Smooth muscle cell (in vitro differentiated cells): ENCODE measurements at regions not wholly inside any gene's neighbourhood (a gene's known extent, or its start where the extent isn't known, plus 50 kb on each side); places are given as distances from the start of the nearest gene placed in this dataset.

Experiments used
- DNase-seq: peaks from one replicate; lab custom pipeline; 2025; ENCODE audit not compliant: unreplicated experiment; lab: John Stamatoyannopoulos, UW
- H2AFZ ChIP-seq: fragments of 200-600 bp; sonication (generic); 2 replicates; pipeline ENCODE4 v1.6.0; 2016; ENCODE audit warnings: antibody characterized with exemption, low read depth, mild to moderate bottlenecking
- H3F3A ChIP-seq: fragments of 200-600 bp; sonication (generic); 2 replicates; pipeline ENCODE4 v1.6.0; 2017; ENCODE audit warnings: antibody characterized with exemption, low read depth
- H3K27ac ChIP-seq: fragments of 200-600 bp; sonication (generic); 2 replicates; pipeline ENCODE4 v1.5.1; 2016; ENCODE audit warnings: low read depth, mild to moderate bottlenecking
- H3K27me3 ChIP-seq: fragments of 200-600 bp; sonication (generic); 2 replicates; pipeline ENCODE4 v1.6.1; 2016; ENCODE audit warnings: low read depth, mild to moderate bottlenecking
- H3K36me3 ChIP-seq: fragments of 200-600 bp; sonication (generic); 2 replicates; pipeline ENCODE4 v1.5.1; 2016; ENCODE audit warnings: low read depth
- H3K4me1 ChIP-seq: fragments of 200-600 bp; sonication (generic); 2 replicates; pipeline ENCODE4 v1.5.1; 2016; ENCODE audit warnings: low read depth
- H3K4me2 ChIP-seq: fragments of 200-600 bp; sonication (generic); 2 replicates; pipeline ENCODE4 v1.6.0; 2016; ENCODE audit warnings: mild to moderate bottlenecking
- H3K4me3 ChIP-seq: fragments of 200-600 bp; sonication (generic); 2 replicates; pipeline ENCODE4 v1.5.1; 2016; ENCODE audit warnings: mild to moderate bottlenecking
- H3K79me2 ChIP-seq: fragments of 200-600 bp; sonication (generic); 2 replicates; pipeline ENCODE4 v1.6.0; 2016; ENCODE audit warnings: low read depth, mild to moderate bottlenecking
- H3K9ac ChIP-seq: fragments of 200-600 bp; sonication (generic); 2 replicates; pipeline ENCODE4 v1.6.0; 2016; ENCODE audit warnings: low read depth
- H3K9me3 ChIP-seq: fragments of 200-600 bp; sonication (generic); replicated peaks from 2 replicates; pipeline ENCODE4 v1.5.1; 2016; ENCODE audit warnings: low read depth
- H4K20me1 ChIP-seq: fragments of 200-600 bp; sonication (generic); 2 replicates; pipeline ENCODE4 v1.6.0; 2016; ENCODE audit warnings: low read depth
- WGBS: methylation state at CpG from one replicate; pipeline ENCODE4 v1.1.7; 2016; ENCODE audit warnings: low lambda C conversion rate; 5-methylcytosine and 5-hydroxymethylcytosine counted together
- TF ChIP-seq, protein P1 (sequence below): fragments of 200-600 bp; sonication (generic); IDR thresholded peaks from 2 replicates; pipeline ENCODE4 v1.5.1; 2017; ENCODE audit warnings: borderline replicate concordance, mild to moderate bottlenecking, antibody characterized with exemption; ENCODE audit not compliant: insufficient read depth, poor library complexity, severe bottlenecking

DNA sequence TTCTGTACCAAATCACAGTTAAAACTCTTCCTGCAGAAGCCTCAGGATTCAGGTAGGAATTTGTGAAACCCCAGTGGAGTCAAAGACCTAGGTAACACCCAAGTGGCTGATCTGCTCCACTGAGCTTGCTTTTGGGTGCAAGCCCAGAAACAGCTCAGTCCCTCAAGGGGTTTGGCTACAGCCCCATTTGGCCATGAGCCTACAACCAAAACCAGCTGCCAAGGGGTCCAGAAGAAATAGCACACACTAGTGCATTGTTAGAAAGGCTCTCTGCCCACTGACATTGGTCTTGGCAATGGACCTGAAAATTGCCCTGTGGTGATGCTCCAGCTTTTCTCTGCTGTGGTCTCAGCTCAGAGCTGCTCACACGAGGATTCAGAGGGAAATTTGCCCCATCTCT lies 577.4 kb upstream of the INTU start:
- DNase-seq: no peak
- WGBS: 90% methylated on average over 1 of the region's 1 CpG
- no peak overlapping the region for H2AFZ ChIP-seq

GRCh38 chr4:127069675-127070074 lies 563.1 kb upstream of the INTU start:
- H3K4me2 ChIP-seq: no peak overlapping the region
- TF ChIP-seq, protein P1, sequence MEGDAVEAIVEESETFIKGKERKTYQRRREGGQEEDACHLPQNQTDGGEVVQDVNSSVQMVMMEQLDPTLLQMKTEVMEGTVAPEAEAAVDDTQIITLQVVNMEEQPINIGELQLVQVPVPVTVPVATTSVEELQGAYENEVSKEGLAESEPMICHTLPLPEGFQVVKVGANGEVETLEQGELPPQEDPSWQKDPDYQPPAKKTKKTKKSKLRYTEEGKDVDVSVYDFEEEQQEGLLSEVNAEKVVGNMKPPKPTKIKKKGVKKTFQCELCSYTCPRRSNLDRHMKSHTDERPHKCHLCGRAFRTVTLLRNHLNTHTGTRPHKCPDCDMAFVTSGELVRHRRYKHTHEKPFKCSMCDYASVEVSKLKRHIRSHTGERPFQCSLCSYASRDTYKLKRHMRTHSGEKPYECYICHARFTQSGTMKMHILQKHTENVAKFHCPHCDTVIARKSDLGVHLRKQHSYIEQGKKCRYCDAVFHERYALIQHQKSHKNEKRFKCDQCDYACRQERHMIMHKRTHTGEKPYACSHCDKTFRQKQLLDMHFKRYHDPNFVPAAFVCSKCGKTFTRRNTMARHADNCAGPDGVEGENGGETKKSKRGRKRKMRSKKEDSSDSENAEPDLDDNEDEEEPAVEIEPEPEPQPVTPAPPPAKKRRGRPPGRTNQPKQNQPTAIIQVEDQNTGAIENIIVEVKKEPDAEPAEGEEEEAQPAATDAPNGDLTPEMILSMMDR: no peak
- H3K9me3 ChIP-seq: no peaks in the 10 kb centered on the region
- H3F3A ChIP-seq: no peaks in the 10 kb centered on the region
- H4K20me1 ChIP-seq: no peaks in the 10 kb centered on the region
- no peaks in the 10 kb centered on the region for H3K4me1 ChIP-seq
- DNase-seq: no peak
- H3K27me3 ChIP-seq: no peaks in the 10 kb centered on the region
- no peak overlapping the region for H3K4me3 ChIP-seq
- 56% methylated on average over 1 of the region's 1 CpG for WGBS
- H3K36me3 ChIP-seq: no peaks in the 10 kb centered on the region
- no peak overlapping the region for H3K9ac ChIP-seq
- no peaks in the 10 kb centered on the region for H3K79me2 ChIP-seq
- no peak overlapping the region for H3K27ac ChIP-seq
- no peak overlapping the region for H2AFZ ChIP-seq

More for the DNA sequence above, 577.4 kb upstream of the INTU start:
- H3K79me2 ChIP-seq: no peaks in the 10 kb centered on the region
- H4K20me1 ChIP-seq: no peaks in the 10 kb centered on the region
- no peak overlapping the region for H3K4me3 ChIP-seq
- TF ChIP-seq, protein P1: no peak
- no peaks in the 10 kb centered on the region for H3K27me3 ChIP-seq
- H3K9ac ChIP-seq: no peak overlapping the region
- no peak overlapping the region for H3K4me2 ChIP-seq
- no peaks in the 10 kb centered on the region for H3F3A ChIP-seq
- no peaks in the 10 kb centered on the region for H3K4me1 ChIP-seq
- no peaks in the 10 kb centered on the region for H3K9me3 ChIP-seq
- H3K36me3 ChIP-seq: no peaks in the 10 kb centered on the region
- no peak overlapping the region for H3K27ac ChIP-seq

- Histone ChIP-seq H2AFZ (no peak overlapping the region), H3K27ac (no peak overlapping the region), H3K27me3 (no peaks in the 10 kb centered on the region), H4K20me1 (no peaks in the 10 kb centered on the region), H3K4me1 (no peaks in the 10 kb centered on the region), H3F3A (no peaks in the 10 kb centered on the region), H3K9ac (no peak overlapping the region), H3K4me2 (no peak overlapping the region), H3K9me3 (no peaks in the 10 kb centered on the region), H3K79me2 (no peaks in the 10 kb centered on the region), H3K36me3 (no peaks in the 10 kb centered on the region), H3K4me3 (no peak overlapping the region)
- TF ChIP-seq, protein P1: no peak
- WGBS: 96% methylated on average over 1 of the region's 1 CpG
- DNase-seq: no peak
These were observed 561.3 kb upstream of the INTU start for GRCh38 chr4:127071443-127071842.

DNA sequence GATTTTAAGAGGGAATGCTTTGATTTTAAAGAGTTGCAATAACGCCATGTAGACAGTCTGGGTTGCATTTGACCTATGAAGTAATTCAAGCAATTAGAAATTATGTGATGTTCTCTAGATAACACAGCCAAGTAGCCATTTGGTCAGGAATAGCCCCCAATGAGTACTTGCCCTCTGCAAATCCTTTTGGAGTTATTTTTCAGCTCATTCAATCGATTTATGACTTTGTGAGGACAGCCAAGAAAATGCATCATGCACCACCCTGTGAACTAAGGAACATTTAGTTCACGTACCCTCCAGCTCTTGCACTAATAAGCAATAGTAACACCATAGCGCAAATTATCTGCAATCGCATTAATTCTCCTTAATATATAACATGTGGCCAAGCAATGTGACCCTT lies 552.6 kb upstream of the INTU start:
- TF ChIP-seq, protein P1: no peak
- no peaks in the 10 kb centered on the region for H3K9me3 ChIP-seq
- H3K9ac ChIP-seq: no peak overlapping the region
- H3K4me1 ChIP-seq: no peaks in the 10 kb centered on the region
- H3K4me2 ChIP-seq: no peak overlapping the region
- H3K27me3 ChIP-seq: no peaks in the 10 kb centered on the region
- H3K36me3 ChIP-seq: no peaks in the 10 kb centered on the region
- H3K79me2 ChIP-seq: no peaks in the 10 kb centered on the region
- H4K20me1 ChIP-seq: no peaks in the 10 kb centered on the region
- DNase-seq: no peak
- H2AFZ ChIP-seq: no peak overlapping the region
- H3K4me3 ChIP-seq: no peak overlapping the region
- no peak overlapping the region for H3K27ac ChIP-seq
- WGBS: 87% methylated on average over 5 of the region's 5 CpGs
- H3F3A ChIP-seq: no peaks in the 10 kb centered on the region
